ENCODE measurements at regions not wholly inside any gene's neighbourhood (a gene's known extent, or its start where the extent isn't known, plus 50 kb on each side); places are given as distances from the start of the nearest gene placed in this dataset.

DNA sequence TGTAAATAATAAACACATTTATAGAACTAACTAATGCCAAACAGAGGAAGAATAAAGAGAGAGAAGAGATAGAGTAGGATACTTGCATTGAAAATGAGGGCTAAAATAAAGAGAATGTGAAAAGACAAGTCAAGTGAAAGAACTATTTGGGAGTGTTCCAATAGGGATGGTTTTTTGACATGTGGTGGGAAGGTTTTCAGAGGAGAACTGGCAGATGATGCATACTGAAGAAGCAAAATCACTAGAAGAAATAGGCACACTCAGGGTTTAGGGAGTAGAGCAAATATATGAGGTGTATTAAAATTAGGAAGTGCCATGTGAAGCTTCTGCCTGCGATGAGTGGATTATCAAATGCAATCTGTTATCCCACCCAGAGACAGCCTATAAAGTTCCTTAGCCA is 744.8 kb downstream of the REEP3 start:
- H3K27ac Mint-ChIP-seq: no peak overlapping the region
- TF ChIP-seq, protein P1, sequence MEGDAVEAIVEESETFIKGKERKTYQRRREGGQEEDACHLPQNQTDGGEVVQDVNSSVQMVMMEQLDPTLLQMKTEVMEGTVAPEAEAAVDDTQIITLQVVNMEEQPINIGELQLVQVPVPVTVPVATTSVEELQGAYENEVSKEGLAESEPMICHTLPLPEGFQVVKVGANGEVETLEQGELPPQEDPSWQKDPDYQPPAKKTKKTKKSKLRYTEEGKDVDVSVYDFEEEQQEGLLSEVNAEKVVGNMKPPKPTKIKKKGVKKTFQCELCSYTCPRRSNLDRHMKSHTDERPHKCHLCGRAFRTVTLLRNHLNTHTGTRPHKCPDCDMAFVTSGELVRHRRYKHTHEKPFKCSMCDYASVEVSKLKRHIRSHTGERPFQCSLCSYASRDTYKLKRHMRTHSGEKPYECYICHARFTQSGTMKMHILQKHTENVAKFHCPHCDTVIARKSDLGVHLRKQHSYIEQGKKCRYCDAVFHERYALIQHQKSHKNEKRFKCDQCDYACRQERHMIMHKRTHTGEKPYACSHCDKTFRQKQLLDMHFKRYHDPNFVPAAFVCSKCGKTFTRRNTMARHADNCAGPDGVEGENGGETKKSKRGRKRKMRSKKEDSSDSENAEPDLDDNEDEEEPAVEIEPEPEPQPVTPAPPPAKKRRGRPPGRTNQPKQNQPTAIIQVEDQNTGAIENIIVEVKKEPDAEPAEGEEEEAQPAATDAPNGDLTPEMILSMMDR (IDR thresholded peaks at IDR 0.05): no peak
- ChIA-PET POLR2A (no interaction called here), CTCF (no interaction called here)
- ATAC-seq (ENCODE audit: low read depth) (no peak), DNase-seq (no peak)
- H3K4me1 Mint-ChIP-seq: no peaks in the 10 kb centered on the region
- H3K9me3 Mint-ChIP-seq: no peaks in the 10 kb centered on the region
- no peaks in the 10 kb centered on the region for H3K36me3 Mint-ChIP-seq (ENCODE audit: low read depth)
- no peak overlapping the region for H3K4me3 Mint-ChIP-seq
- intact Hi-C loops (cut with micrococcal nuclease): no loop called here
- no peaks in the 10 kb centered on the region for H3K27me3 Mint-ChIP-seq

DNA sequence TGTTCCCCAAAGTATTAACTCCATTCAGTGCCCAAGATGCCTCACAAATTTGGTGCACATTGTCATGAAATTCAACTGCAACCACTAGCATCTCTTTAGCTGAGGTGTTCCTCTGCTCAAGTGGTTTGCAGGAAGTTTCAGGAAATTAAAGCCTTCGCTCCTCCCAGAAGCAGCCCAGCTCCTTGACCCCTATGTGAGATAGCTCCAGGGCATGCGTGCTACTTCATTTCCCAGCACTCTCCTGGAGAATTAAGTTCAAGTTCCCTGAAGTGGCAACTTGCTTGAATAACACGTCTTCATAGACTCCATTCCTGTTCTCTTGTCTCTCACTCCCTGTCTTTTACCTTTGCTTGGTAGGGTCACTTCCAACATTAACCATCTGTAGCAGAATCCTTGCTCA is 750.3 kb downstream of the REEP3 start:
- Mint-ChIP-seq H3K36me3 (ENCODE audit: low read depth) (no peaks in the 10 kb centered on the region), H3K4me3 (no peak overlapping the region), H3K4me1 (no peaks in the 10 kb centered on the region), H3K9me3 (no peaks in the 10 kb centered on the region), H3K27ac (no peak overlapping the region), H3K27me3 (no peaks in the 10 kb centered on the region)
- POLR2A ChIA-PET: no interaction called here
- CTCF ChIA-PET: no interaction called here
- DNase-seq: no peak
- TF ChIP-seq, protein P1 (IDR thresholded peaks at IDR 0.05): no peak
- ATAC-seq (ENCODE audit: low read depth): no peak
- intact Hi-C loops (cut with micrococcal nuclease): no loop called here

GRCh38 chr10:64271983-64272382 is 750.8 kb downstream of the REEP3 start:
- TF ChIP-seq, protein P1 (IDR thresholded peaks at IDR 0.05): no peak
- no peaks in the 10 kb centered on the region for H3K36me3 Mint-ChIP-seq (ENCODE audit: low read depth)

GRCh38 chr10:64275001-64275400 is 753.8 kb downstream of the REEP3 start:
- no peak for DNase-seq
- Mint-ChIP-seq H3K4me3 (no peak overlapping the region), H3K27ac (no peak overlapping the region), H3K27me3 (no peaks in the 10 kb centered on the region), H3K9me3 (no peaks in the 10 kb centered on the region), H3K4me1 (no peaks in the 10 kb centered on the region), H3K36me3 (ENCODE audit: low read depth) (no peaks in the 10 kb centered on the region)
- intact Hi-C loops (cut with micrococcal nuclease): no loop called here
- ChIA-PET POLR2A (no interaction called here), CTCF (no interaction called here)
- no peak for ATAC-seq (ENCODE audit: low read depth)
- TF ChIP-seq, protein P1 (IDR thresholded peaks at IDR 0.05): no peak

More at GRCh38 chr10:64271983-64272382, 750.8 kb downstream of the REEP3 start:
- H3K27me3 Mint-ChIP-seq: no peaks in the 10 kb centered on the region
- intact Hi-C loops (cut with micrococcal nuclease): no loop called here
- ATAC-seq (ENCODE audit: low read depth) (no peak), DNase-seq (no peak)
- no peak overlapping the region for H3K4me3 Mint-ChIP-seq
- ChIA-PET POLR2A (no interaction called here), CTCF (no interaction called here)
- no peaks in the 10 kb centered on the region for H3K9me3 Mint-ChIP-seq
- no peaks in the 10 kb centered on the region for H3K4me1 Mint-ChIP-seq
- no peak overlapping the region for H3K27ac Mint-ChIP-seq

DNA sequence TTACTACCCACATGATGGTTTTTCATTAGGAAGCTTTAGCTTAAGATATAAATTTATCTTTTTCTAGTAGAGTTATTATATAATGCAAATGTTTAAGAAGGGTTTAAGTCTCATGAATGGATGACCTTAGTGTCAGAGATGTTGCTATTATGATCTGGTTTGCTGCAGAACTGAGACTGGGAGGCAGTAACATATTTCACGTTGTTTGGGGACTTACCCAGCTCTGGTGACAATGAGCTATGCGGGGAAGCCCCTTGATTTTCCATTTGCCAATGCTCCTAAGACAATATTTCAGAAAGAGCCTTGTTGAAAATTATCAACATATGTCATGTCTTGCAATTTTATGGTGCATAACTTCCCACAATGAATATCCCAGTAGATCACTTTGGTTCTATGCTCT is 754.6 kb downstream of the REEP3 start:
- no peaks in the 10 kb centered on the region for H3K36me3 Mint-ChIP-seq (ENCODE audit: low read depth)
- H3K27me3 Mint-ChIP-seq: no peaks in the 10 kb centered on the region
- DNase-seq (no peak), ATAC-seq (ENCODE audit: low read depth) (no peak)
- CTCF ChIA-PET: no interaction called here
- intact Hi-C loops (cut with micrococcal nuclease): no loop called here
- no peak overlapping the region for H3K27ac Mint-ChIP-seq
- POLR2A ChIA-PET: no interaction called here
- no peaks in the 10 kb centered on the region for H3K9me3 Mint-ChIP-seq
- no peaks in the 10 kb centered on the region for H3K4me1 Mint-ChIP-seq
- TF ChIP-seq, protein P1 (IDR thresholded peaks at IDR 0.05): no peak
- no peak overlapping the region for H3K4me3 Mint-ChIP-seq
